NCI-H2171 treated with DMSO at 0.1 percent for 48 hours (cell line): ENCODE measurements at regions not wholly inside any gene's neighbourhood (a gene's known extent, or its start where the extent isn't known, plus 50 kb on each side); places are given as distances from the start of the nearest gene placed in this dataset.
"Not testable (repeated sequence)": the region's sequence is repeated elsewhere in the genome, so short reads cannot be mapped to it uniquely, and the experiment has no call there.

ENCODE experiments used
- DNase-seq: peaks from one replicate; lab custom pipeline; 2025; lab: John Stamatoyannopoulos, UW

GRCh38 chr4:158958489-158959270 lies 144.2 kb upstream of the RAPGEF2 start:
- no peak for DNase-seq

- no peak for DNase-seq
These were observed 140.5 kb upstream of the RAPGEF2 start for GRCh38 chr4:158962393-158962792.

- DNase-seq: not testable (repeated sequence)
These were observed 139.6 kb upstream of the RAPGEF2 start for GRCh38 chr4:158963282-158963681.

- no peak for DNase-seq
These were observed 138.7 kb upstream of the RAPGEF2 start for GRCh38 chr4:158964114-158964727.

- no peak for DNase-seq
These were observed 138.2 kb upstream of the RAPGEF2 start for GRCh38 chr4:158964728-158965124.

- DNase-seq: no peak
These were observed 137.7 kb upstream of the RAPGEF2 start for GRCh38 chr4:158965226-158965625.

GRCh38 chr4:158966091-158966490 lies 136.8 kb upstream of the RAPGEF2 start:
- no peak for DNase-seq

- no peak for DNase-seq
These were observed 133.9 kb upstream of the RAPGEF2 start for GRCh38 chr4:158968961-158969360.

GRCh38 chr4:158970812-158971211 lies 132.1 kb upstream of the RAPGEF2 start:
- no peak for DNase-seq

- not testable (repeated sequence) for DNase-seq
These were observed 128.4 kb upstream of the RAPGEF2 start for GRCh38 chr4:158974438-158974837.

GRCh38 chr4:158980711-158981110 lies 122.2 kb upstream of the RAPGEF2 start:
- DNase-seq: not testable (repeated sequence)

GRCh38 chr4:158991534-158992155 lies 111.2 kb upstream of the RAPGEF2 start:
- DNase-seq: no peak

- no peak for DNase-seq
These were observed 109.0 kb upstream of the RAPGEF2 start for GRCh38 chr4:158993891-158994290.

GRCh38 chr4:158995040-158995439 lies 107.8 kb upstream of the RAPGEF2 start:
- DNase-seq: no peak

GRCh38 chr4:158995965-158996364 lies 106.9 kb upstream of the RAPGEF2 start:
- DNase-seq: no peak

GRCh38 chr4:158996669-158997074 lies 106.2 kb upstream of the RAPGEF2 start:
- no peak for DNase-seq

GRCh38 chr4:158997660-158998349 lies 105.1 kb upstream of the RAPGEF2 start:
- DNase-seq: no peak

GRCh38 chr4:158998624-158999023 lies 104.3 kb upstream of the RAPGEF2 start:
- no peak for DNase-seq

GRCh38 chr4:158999166-158999682 lies 103.7 kb upstream of the RAPGEF2 start:
- no peak for DNase-seq

GRCh38 chr4:158999849-159000248 lies 103.0 kb upstream of the RAPGEF2 start:
- DNase-seq: no peak

GRCh38 chr4:159002950-159003349 lies 99.9 kb upstream of the RAPGEF2 start:
- DNase-seq: no peak
